C4-2B (cell line): ENCODE measurements at regions not wholly inside any gene's neighbourhood (a gene's known extent, or its start where the extent isn't known, plus 50 kb on each side); places are given as distances from the start of the nearest gene placed in this dataset.

Experiments
- H3K27ac ChIP-seq: fragments of 450-650 bp; 2 replicates; pipeline ENCODE4 v1.5.1; 2017
- CTCF ChIP-seq: fragments of 450-650 bp; conservative IDR thresholded peaks from 2 replicates; pipeline ENCODE4 v1.5.1; 2017; ENCODE audit warnings: mild to moderate bottlenecking
- ZFX ChIP-seq: fragments of 450-650 bp; IDR thresholded peaks from 2 replicates; pipeline ENCODE4 v1.6.1; 2017

GRCh38 chr1:11358984-11359383 lies 86.0 kb downstream of the UBIAD1 start:
- TF ChIP-seq CTCF = no peak
- no peak for TF ChIP-seq ZFX
- no peak overlapping the region for H3K27ac ChIP-seq

- H3K27ac ChIP-seq = no peak overlapping the region
- no peak for TF ChIP-seq CTCF
- TF ChIP-seq ZFX = no peak
Measured at GRCh38 chr1:11362547-11363021, 89.6 kb downstream of the UBIAD1 start.

- no peak overlapping the region for H3K27ac ChIP-seq
- TF ChIP-seq ZFX (no peak), CTCF (peak; percentile 66; the same call in 1 of the 2 replicates)
Measured at GRCh38 chr1:11364170-11364569, 91.2 kb downstream of the UBIAD1 start.

GRCh38 chr1:11365744-11366387 lies 92.9 kb downstream of the UBIAD1 start:
- no peak overlapping the region for H3K27ac ChIP-seq
- TF ChIP-seq ZFX (no peak), CTCF (no peak)

GRCh38 chr1:11373029-11373894 lies 100.3 kb downstream of the UBIAD1 start:
- no peak overlapping the region for H3K27ac ChIP-seq
- TF ChIP-seq CTCF = no peak
- no peak for TF ChIP-seq ZFX

GRCh38 chr1:11373895-11374747 lies 101.1 kb downstream of the UBIAD1 start:
- no peak for TF ChIP-seq CTCF
- no peak for TF ChIP-seq ZFX
- H3K27ac ChIP-seq = no peak overlapping the region
